ENCODE measurements at regions not wholly inside any gene's neighbourhood (a gene's known extent, or its start where the extent isn't known, plus 50 kb on each side); places are given as distances from the start of the nearest gene placed in this dataset.
"Not testable (repeated sequence)": the region's sequence is repeated elsewhere in the genome, so short reads cannot be mapped to it uniquely, and the experiment has no call there.

DNA sequence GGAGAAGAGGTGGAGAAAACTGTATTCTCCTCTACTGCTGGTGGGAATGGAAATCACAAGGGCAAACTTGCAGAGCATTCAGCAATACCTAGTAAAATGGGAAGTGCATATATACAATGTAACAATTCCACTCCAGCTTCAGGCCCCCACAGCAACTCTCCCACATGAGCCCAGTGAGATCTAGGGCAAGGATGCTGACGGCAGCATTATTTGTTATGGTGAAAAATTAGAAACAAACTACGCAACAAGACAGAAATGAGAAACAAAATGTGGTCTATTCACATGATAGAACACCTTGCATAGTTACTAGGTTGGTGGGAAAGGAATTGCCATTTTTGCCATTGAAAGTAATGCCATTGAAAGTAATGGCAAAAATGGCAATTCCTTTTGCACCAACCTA is 98.9 kb upstream of the SRSF6 start:
- ChIA-PET POLR2A (ENCODE audit: low non-redundant PET) (no interaction called here), CTCF (no interaction called here)
- DNase-seq (ENCODE audit: low spot score), result no peak
- no peak overlapping the region for H3K27ac ChIP-seq
- TF ChIP-seq, protein P1, sequence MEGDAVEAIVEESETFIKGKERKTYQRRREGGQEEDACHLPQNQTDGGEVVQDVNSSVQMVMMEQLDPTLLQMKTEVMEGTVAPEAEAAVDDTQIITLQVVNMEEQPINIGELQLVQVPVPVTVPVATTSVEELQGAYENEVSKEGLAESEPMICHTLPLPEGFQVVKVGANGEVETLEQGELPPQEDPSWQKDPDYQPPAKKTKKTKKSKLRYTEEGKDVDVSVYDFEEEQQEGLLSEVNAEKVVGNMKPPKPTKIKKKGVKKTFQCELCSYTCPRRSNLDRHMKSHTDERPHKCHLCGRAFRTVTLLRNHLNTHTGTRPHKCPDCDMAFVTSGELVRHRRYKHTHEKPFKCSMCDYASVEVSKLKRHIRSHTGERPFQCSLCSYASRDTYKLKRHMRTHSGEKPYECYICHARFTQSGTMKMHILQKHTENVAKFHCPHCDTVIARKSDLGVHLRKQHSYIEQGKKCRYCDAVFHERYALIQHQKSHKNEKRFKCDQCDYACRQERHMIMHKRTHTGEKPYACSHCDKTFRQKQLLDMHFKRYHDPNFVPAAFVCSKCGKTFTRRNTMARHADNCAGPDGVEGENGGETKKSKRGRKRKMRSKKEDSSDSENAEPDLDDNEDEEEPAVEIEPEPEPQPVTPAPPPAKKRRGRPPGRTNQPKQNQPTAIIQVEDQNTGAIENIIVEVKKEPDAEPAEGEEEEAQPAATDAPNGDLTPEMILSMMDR (conservative IDR thresholded peaks at IDR 0.05; ENCODE audit: low read depth), result no peak

DNA sequence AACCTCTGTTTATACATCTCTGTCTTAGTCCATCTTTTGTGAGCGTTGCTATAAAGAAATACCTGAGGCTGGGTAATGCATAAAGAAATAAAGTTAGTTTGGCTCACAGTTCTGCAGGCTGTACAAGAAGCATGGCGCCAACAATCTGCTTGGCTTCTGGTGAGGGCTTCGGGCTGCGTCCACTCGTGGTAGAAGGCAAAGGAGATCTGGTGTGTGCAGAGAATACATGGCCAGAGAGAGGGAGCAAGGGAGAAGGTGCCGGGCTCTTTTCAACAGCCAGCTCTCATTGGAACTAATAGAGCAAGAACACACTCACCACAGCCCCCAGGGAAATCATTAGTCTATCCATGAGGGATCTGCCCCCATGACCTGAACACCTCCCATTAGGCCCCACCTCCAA is 100.3 kb upstream of the SRSF6 start:
- POLR2A ChIA-PET (ENCODE audit: low non-redundant PET), result no interaction called here
- H3K27ac ChIP-seq, result no peak overlapping the region
- CTCF ChIA-PET, result no interaction called here
- no peak for DNase-seq (ENCODE audit: low spot score)
- TF ChIP-seq, protein P1 (conservative IDR thresholded peaks at IDR 0.05; ENCODE audit: low read depth), result no peak

DNA sequence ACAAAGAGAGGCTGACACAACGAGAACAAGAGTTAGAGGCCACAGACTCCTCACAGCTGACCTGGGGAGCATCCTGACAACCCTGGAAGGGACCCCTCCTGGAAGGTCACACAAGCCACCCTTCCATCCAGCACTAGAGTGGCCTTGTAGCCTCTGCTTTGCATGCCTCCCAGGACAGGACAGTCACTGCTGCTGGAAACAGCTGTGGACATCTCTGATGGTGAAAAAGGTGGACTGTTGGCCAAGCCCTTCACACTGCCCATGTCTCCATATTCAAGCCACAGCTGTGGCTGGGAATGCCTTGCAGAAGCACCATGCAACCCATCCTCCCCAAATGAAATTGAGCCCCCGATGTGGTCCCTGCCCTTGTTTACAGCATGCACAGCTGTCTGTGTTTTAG is 102.1 kb upstream of the SRSF6 start:
- TF ChIP-seq, protein P1 (conservative IDR thresholded peaks at IDR 0.05; ENCODE audit: low read depth), result no peak
- DNase-seq (ENCODE audit: low spot score), result no peak
- ChIA-PET POLR2A (ENCODE audit: low non-redundant PET) (interaction anchor here (0.6 kb wide), 1 partner anchor 201 kb away, joined by 3 read pairs; no protein-coding TSS in a partner anchor), CTCF (no interaction called here)
- no peak overlapping the region for H3K27ac ChIP-seq

DNA sequence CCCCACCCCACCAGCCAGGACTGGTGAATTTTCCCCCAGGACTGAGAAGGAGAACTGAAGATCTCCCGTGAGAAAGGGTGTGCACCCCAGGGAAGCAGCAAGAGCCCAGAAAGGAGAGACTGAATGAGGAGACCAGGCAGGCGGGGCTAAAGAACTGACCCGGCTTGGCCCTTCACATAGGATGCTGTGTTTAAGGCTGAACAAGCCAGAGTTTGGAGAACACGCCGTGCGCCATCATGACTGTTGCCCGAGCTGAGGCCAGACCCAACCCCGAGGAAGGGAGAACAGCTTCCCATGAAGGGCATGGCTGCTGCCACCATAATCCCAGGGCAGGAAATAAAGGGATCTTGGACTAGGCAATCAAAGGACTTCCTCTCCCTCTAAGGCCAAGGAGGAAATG is 104.7 kb upstream of the SRSF6 start:
- DNase-seq (ENCODE audit: low spot score), result no peak
- ChIA-PET CTCF (interaction anchor here (0.6 kb wide), 1 partner anchor 941 kb away, joined by 3 read pairs; no protein-coding TSS in a partner anchor), POLR2A (ENCODE audit: low non-redundant PET) (interaction anchor here (0.6 kb wide), 1 partner anchor 32 kb away, joined by 5 read pairs; no protein-coding TSS in a partner anchor)
- H3K27ac ChIP-seq, result no peak overlapping the region
- TF ChIP-seq, protein P1 (conservative IDR thresholded peaks at IDR 0.05; ENCODE audit: low read depth), result no peak

DNA sequence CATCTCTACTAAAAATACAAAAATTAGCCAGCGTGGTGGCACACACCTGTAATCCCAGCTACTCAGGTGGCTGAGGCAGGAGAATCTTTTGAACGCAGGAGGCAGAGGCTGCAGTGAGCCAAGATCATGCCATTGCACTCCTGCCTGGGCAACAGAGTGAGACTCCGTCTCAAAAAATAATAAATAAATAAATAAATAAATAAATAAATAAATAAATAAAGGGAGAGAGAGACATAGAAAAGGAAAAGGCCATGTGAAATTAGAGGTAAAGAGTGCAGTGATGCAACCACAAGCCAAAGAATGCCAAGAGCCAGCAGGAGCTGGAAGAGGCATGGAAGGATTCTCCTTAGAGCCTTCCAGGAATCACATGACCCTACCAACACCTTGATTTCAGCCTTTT is 107.0 kb upstream of the SRSF6 start:
- H3K27ac ChIP-seq; POLR2A ChIA-PET (ENCODE audit: low non-redundant PET); DNase-seq (ENCODE audit: low spot score); CTCF ChIA-PET: not testable (repeated sequence)

DNA sequence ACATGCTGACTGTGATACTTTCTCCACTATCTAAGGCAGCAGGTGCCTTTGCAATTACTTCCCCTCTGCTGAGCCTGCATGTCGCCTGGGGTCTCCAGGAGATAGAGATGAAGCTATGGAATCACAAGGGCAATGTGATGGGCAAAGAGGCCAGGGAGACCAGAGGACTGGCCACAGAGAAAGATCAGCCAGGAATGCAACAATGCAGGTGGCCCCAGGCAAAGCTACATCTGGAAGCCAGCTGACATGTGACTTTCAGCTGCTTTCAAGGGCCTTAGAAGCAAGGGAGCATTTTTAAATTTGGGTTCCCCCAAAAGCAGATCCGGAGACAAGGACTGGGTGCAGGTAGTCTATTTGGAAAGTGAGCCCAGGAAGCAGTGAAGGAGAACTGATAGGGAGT is 107.9 kb upstream of the SRSF6 start:
- POLR2A ChIA-PET (ENCODE audit: low non-redundant PET), result interaction anchor here (0.7 kb wide), 1 partner anchor 49 kb away, joined by 3 read pairs; no protein-coding TSS in a partner anchor
- CTCF ChIA-PET, result interaction anchor here (0.7 kb wide), 1 partner anchor 10 kb away, joined by 3 read pairs; no protein-coding TSS in a partner anchor
- TF ChIP-seq, protein P1 (conservative IDR thresholded peaks at IDR 0.05; ENCODE audit: low read depth), result no peak

DNA sequence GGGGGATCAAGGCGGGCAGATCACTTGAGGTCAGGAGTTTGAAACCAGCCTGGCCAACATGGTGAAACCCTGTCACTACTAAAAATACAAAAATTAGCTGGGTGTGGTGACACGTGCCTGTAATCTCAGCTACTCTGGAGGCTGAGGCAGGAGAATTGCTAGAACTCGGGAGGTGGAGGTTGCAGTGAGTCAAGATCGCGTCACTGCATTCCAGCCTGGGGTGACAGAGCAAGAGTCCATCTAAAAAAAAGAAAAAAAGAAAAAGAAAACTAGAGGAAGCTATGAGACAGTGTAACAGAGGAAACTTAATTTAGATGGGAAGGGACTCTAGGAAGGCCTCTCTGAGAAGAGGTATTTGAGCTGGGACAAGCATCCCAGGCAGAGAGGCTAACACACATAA is 109.9 kb upstream of the SRSF6 start:
- DNase-seq (ENCODE audit: low spot score); CTCF ChIA-PET; POLR2A ChIA-PET (ENCODE audit: low non-redundant PET); H3K27ac ChIP-seq: not testable (repeated sequence)

More for the DNA sequence above, 107.9 kb upstream of the SRSF6 start:
- no peak overlapping the region for H3K27ac ChIP-seq
- DNase-seq (ENCODE audit: low spot score), result no peak

DNA sequence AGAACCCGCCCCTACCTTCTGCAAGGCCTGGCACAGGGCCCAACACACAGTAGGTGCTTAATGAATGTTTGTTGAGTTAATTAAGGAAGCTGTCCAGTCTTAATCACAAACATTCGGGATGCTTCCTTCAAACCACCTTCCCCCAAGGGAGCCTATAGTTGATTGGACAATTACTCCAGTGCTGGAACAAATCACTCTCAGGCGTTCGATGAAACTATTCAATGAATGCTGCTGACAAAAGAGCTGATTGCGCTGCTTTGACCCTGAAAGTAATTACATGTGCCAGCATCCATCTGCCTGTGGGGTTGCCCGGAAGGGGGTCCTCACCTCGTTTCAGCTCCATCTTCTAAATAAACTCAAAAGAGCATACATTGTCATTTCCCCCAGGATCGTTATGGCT is 112.0 kb upstream of the SRSF6 start:
- ChIA-PET CTCF (no interaction called here), POLR2A (ENCODE audit: low non-redundant PET) (no interaction called here)
- no peak for DNase-seq (ENCODE audit: low spot score)
- H3K27ac ChIP-seq, result no peak overlapping the region
- TF ChIP-seq, protein P1 (conservative IDR thresholded peaks at IDR 0.05; ENCODE audit: low read depth), result no peak

Data from RWPE1 (cell line).